ENCODE measurements at regions not wholly inside any gene's neighbourhood (a gene's known extent, or its start where the extent isn't known, plus 50 kb on each side); places are given as distances from the start of the nearest gene placed in this dataset.

- DNase-seq (ENCODE audit: low read depth in 1 of 2, low spot score in 1 of 2) (no peak), FAIRE-seq (no peak), ATAC-seq (no peak)
- TF ChIP-seq BHLHE40 (IDR thresholded peaks at IDR 0.05; ENCODE audit: low read depth, low read length) = no peak
- TF ChIP-seq ZC3H11A (IDR thresholded peaks at IDR 0.05) = no peak
- TF ChIP-seq CBX8 (IDR thresholded peaks at IDR 0.05) = no peak
- TF ChIP-seq CHD4 (IDR thresholded peaks at IDR 0.05; ENCODE audit: borderline replicate concordance) = no peak
- TF ChIP-seq HOXB5 (CRISPR knock-in tag; IDR thresholded peaks at IDR 0.05) = no peak
- no peak for TF ChIP-seq E2F6 (IDR thresholded peaks at IDR 0.05; ENCODE audit: borderline replicate concordance, low read depth)
- TF ChIP-seq ZFP36 (IDR thresholded peaks at IDR 0.05; ENCODE audit: borderline replicate concordance, partially characterized antibody) = no peak
- TF ChIP-seq TP53 (CRISPR knock-in tag; IDR thresholded peaks at IDR 0.05) = no peak
- no peak for TF ChIP-seq ZSCAN20 (CRISPR knock-in tag; IDR thresholded peaks at IDR 0.05)
- no peaks in the 10 kb centered on the region for H3K9me3 ChIP-seq
- CTCF ChIA-PET = no interaction called here
- POLR2A ChIA-PET = no interaction called here
- no peak overlapping the region for H3K4me2 ChIP-seq
- no peak overlapping the region for H3K4me3 ChIP-seq
- H3K27ac ChIP-seq = no peak overlapping the region
- no peaks in the 10 kb centered on the region for H3K4me1 ChIP-seq
- WGBS (ENCODE audit: missing lambda C conversion rate) = 31% methylated on average over 4 of the region's 4 CpGs
Observed at GRCh38 chr10:123462756-123463155, 203.4 kb upstream of the GPR26 start.

- CTCF ChIA-PET = no interaction called here
- Histone ChIP-seq H3K4me1 (no peaks in the 10 kb centered on the region), H3K27ac (no peak overlapping the region), H3K4me2 (no peak overlapping the region), H3K4me3 (no peak overlapping the region), H3K9me3 (no peaks in the 10 kb centered on the region)
- no peak for ATAC-seq
- WGBS (ENCODE audit: missing lambda C conversion rate) = 39% methylated on average over 3 of the region's 3 CpGs
- POLR2A ChIA-PET = no interaction called here
- TF ChIP-seq MAFK (IDR thresholded peaks at IDR 0.05; ENCODE audit: partially characterized antibody) (no peak), NFE2L2 (conservative IDR thresholded peaks at IDR 0.05; ENCODE audit: low read length) (no peak)
- no peak for DNase-seq (ENCODE audit: low read depth in 1 of 2, low spot score in 1 of 2)
- no peak for FAIRE-seq
Observed at GRCh38 chr10:123463181-123463580, 203.0 kb upstream of the GPR26 start.

GRCh38 chr10:123463698-123464097 lies 202.5 kb upstream of the GPR26 start:
- FAIRE-seq (no peak), DNase-seq (ENCODE audit: low read depth in 1 of 2, low spot score in 1 of 2) (no peak), ATAC-seq (no peak)
- Histone ChIP-seq H3K27ac (no peak overlapping the region), H3K9me3 (no peaks in the 10 kb centered on the region), H3K4me1 (no peaks in the 10 kb centered on the region), H3K4me2 (no peak overlapping the region), H3K4me3 (no peak overlapping the region)
- TF ChIP-seq MAX (IDR thresholded peaks at IDR 0.05) = no peak
- TF ChIP-seq HOXA7 (CRISPR knock-in tag; IDR thresholded peaks at IDR 0.05) = no peak
- no peak for TF ChIP-seq GATA3 (IDR thresholded peaks at IDR 0.05; ENCODE audit: borderline replicate concordance)
- TF ChIP-seq REST (IDR thresholded peaks at IDR 0.05) = no peak
- ChIA-PET CTCF (no interaction called here), POLR2A (no interaction called here)
- 78% methylated on average over 9 of the region's 10 CpGs for WGBS (ENCODE audit: missing lambda C conversion rate)

GRCh38 chr10:123464430-123465323 lies 201.5 kb upstream of the GPR26 start:
- POLR2A ChIA-PET = no interaction called here
- FAIRE-seq (no peak), ATAC-seq (no peak), DNase-seq (ENCODE audit: low read depth in 1 of 2, low spot score in 1 of 2) (no peak)
- Histone ChIP-seq H3K27ac (no peak overlapping the region), H3K4me3 (no peak overlapping the region), H3K4me2 (no peak overlapping the region), H3K4me1 (no peaks in the 10 kb centered on the region), H3K9me3 (no peaks in the 10 kb centered on the region)
- CTCF ChIA-PET = no interaction called here
- TF ChIP-seq RNF2 (IDR thresholded peaks at IDR 0.05; ENCODE audit: borderline replicate concordance, low read depth) (no peak), HEYL (CRISPR knock-in tag; IDR thresholded peaks at IDR 0.05) (no peak), NR3C1 (IDR thresholded peaks at IDR 0.05) (no peak), TP53 (CRISPR knock-in tag; IDR thresholded peaks at IDR 0.05) (no peak), FOXS1 (CRISPR knock-in tag; IDR thresholded peaks at IDR 0.05) (no peak), RCOR1 (IDR thresholded peaks at IDR 0.05; ENCODE audit: low read depth, low read length) (no peak), ZNF302 (CRISPR knock-in tag; IDR thresholded peaks at IDR 0.05) (no peak), GATA3 (IDR thresholded peaks at IDR 0.05; ENCODE audit: borderline replicate concordance) (no peak), HES2 (IDR thresholded peaks at IDR 0.05) (no peak), USF2 (IDR thresholded peaks at IDR 0.05) (no peak), RARB (CRISPR knock-in tag; IDR thresholded peaks at IDR 0.05) (no peak)
- WGBS (ENCODE audit: missing lambda C conversion rate) = 19% methylated on average over 3 of the region's 3 CpGs
